HG03175 (cell line): ENCODE measurements at regions not wholly inside any gene's neighbourhood (a gene's known extent, or its start where the extent isn't known, plus 50 kb on each side); places are given as distances from the start of the nearest gene placed in this dataset.
"Not testable (repeated sequence)": the region's sequence is repeated elsewhere in the genome, so short reads cannot be mapped to it uniquely, and the experiment has no call there.

Experiments used
- ATAC-seq: cut with Tn5 transposase; IDR thresholded peaks from one replicate; pipeline ENCODE4 v1.9.1; 2021; ENCODE audit warnings: mild to moderate bottlenecking, moderate library complexity; ENCODE audit not compliant: unreplicated experiment

GRCh38 chr9:78172610-78173009, 63.3 kb upstream of the CEP78 start:
- not testable (repeated sequence) for ATAC-seq

- ATAC-seq, result no peak
Observed at GRCh38 chr9:78171651-78172050, 64.2 kb upstream of the CEP78 start.

- ATAC-seq, result no peak
Observed at GRCh38 chr9:78169125-78169524, 66.8 kb upstream of the CEP78 start.

GRCh38 chr9:78167356-78167755, 68.5 kb upstream of the CEP78 start:
- no peak for ATAC-seq

- ATAC-seq, result no peak
Observed at GRCh38 chr9:78163834-78164233, 72.0 kb upstream of the CEP78 start.

GRCh38 chr9:78158286-78158685, 77.6 kb upstream of the CEP78 start:
- ATAC-seq, result no peak

GRCh38 chr9:78150983-78151356, 84.9 kb upstream of the CEP78 start:
- ATAC-seq, result no peak

GRCh38 chr9:78150312-78150982, 85.4 kb upstream of the CEP78 start:
- no peak for ATAC-seq

GRCh38 chr9:78149702-78150291, 86.1 kb upstream of the CEP78 start:
- ATAC-seq, result no peak

- no peak for ATAC-seq
Observed at GRCh38 chr9:78146241-78146640, 89.6 kb upstream of the CEP78 start.

- peak; percentile 55 for ATAC-seq
Observed at GRCh38 chr9:78144663-78145377, 91.1 kb upstream of the CEP78 start.

GRCh38 chr9:78144008-78144381, 91.9 kb upstream of the CEP78 start:
- no peak for ATAC-seq

GRCh38 chr9:78143281-78144007, 92.4 kb upstream of the CEP78 start:
- ATAC-seq, result no peak

- ATAC-seq, result not testable (repeated sequence)
Observed at GRCh38 chr9:78142264-78142663, 93.6 kb upstream of the CEP78 start.

- peak; percentile 74 for ATAC-seq
Observed at GRCh38 chr9:78133751-78134150, 102.1 kb upstream of the CEP78 start.

GRCh38 chr9:78132701-78133058, 101.1 kb upstream of the GNAQ start:
- ATAC-seq, result no peak

- ATAC-seq, result no peak
Observed at GRCh38 chr9:78131969-78132700, 100.5 kb upstream of the GNAQ start.

- no peak for ATAC-seq
Observed at GRCh38 chr9:78130853-78131252, 99.2 kb upstream of the GNAQ start.

- no peak for ATAC-seq
Observed at GRCh38 chr9:78130004-78130403, 98.4 kb upstream of the GNAQ start.

GRCh38 chr9:78127279-78128225, 95.9 kb upstream of the GNAQ start:
- ATAC-seq, result no peak
